ELR (cell line): ENCODE measurements at regions not wholly inside any gene's neighbourhood (a gene's known extent, or its start where the extent isn't known, plus 50 kb on each side); places are given as distances from the start of the nearest gene placed in this dataset.

ENCODE experiments used
- DNase-seq: peaks from one replicate; pipeline ENCODE4 v3.0.0-alpha.2; 2015; ENCODE audit warnings: low read depth

DNA sequence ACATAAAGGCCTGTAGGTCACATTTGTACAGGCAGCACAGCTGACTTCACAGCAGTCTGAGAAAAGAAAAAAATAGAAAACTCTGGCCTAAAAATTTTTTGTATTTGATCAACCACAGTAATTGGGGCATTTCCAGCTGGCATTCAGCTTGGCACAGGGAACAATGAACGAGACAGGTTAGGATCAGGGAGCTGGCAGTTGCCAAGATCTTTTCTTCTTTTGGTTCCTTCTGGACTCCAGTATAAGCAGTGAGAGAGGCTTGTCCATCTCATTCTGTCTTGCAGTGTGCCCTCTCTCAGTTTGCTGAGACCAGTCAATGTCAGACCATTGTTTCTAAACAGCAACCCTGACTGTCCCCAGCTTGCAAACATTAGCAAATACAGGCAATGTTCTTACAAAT, 601.1 kb downstream of the TLR4 start:
- DNase-seq = no peak

GRCh38 chr9:118306801-118307200, 602.6 kb downstream of the TLR4 start:
- DNase-seq = no peak

DNA sequence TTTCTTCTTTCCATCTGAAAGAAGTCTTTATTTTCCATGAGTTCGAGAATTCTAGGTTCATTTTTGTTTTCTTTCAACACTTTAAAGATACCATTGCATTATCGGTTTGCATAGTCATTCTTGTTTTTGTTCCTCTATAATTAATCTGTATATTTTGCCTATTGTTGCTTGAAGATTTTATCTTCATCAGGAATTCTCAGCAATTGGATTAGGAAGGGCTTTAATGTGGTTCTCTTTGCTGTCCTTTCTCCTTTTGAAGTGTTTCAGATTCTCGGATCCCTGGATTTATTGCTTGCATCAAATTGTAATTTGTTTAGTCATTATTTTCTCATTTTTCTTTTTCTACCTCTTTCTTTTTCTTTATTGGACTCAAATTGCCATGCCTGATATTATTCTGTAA, 609.8 kb downstream of the TLR4 start:
- no peak for DNase-seq

DNA sequence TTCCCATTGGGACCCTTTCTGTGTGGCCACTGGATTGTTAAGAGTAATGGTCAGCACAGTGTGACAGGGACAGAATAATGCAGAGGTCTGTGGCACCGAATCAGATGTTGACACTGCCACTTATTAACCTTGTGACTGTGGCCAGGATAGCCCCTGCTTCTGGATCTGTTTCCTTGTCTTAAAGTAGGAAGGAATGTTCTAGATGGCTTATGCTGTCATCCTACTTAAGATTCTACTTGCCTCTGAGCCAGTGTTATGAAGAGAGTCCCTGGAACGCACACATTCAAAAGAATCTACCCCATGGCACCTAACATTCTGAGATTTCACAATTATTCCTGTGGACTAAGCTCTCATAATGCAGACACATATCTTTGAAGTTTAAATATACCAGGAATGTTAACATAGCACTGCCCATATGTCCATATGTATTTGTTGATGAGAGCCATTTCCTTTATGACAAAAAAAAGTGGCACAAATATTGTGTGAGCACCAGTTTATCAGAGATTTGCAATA, 612.7 kb downstream of the TLR4 start:
- no peak for DNase-seq

GRCh38 chr9:118318770-118319431, 614.7 kb downstream of the TLR4 start:
- DNase-seq = peak; percentile 0

DNA sequence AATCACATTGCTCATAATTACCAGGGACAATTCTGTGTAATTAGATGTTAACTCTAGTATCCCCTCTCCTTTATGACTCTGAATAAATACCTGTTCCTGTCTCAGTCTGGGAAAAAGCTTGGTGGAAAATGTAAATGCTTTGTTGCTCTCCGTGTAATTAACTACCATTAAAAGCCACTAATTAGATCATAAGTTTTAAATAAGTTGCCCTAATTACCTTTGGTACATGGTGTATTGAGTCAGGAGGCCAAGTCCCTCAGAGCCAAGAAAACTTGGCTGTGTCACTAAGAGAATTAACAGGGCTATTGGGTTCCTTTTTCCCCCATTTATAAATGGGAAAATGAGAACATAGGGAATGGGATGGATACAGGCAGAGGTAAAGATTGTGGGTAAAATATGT, 617.6 kb downstream of the TLR4 start:
- no peak for DNase-seq

- DNase-seq = no peak
Measured at GRCh38 chr9:118324706-118325105, 620.5 kb downstream of the TLR4 start.

- DNase-seq = no peak
Measured at GRCh38 chr9:118325757-118326156, 621.6 kb downstream of the TLR4 start.

GRCh38 chr9:118326326-118326725, 622.1 kb downstream of the TLR4 start:
- no peak for DNase-seq

- DNase-seq = no peak
Measured at GRCh38 chr9:118330191-118330986, 626.2 kb downstream of the TLR4 start.

- peak; percentile 65 for DNase-seq
Measured at GRCh38 chr9:118331622-118332045, 627.4 kb downstream of the TLR4 start.

- no peak for DNase-seq
Measured at GRCh38 chr9:118336250-118336942, 632.2 kb downstream of the TLR4 start.

GRCh38 chr9:118336943-118337330, 632.7 kb downstream of the TLR4 start:
- no peak for DNase-seq

GRCh38 chr9:118360036-118360435, 655.8 kb downstream of the TLR4 start:
- no peak for DNase-seq

- DNase-seq = no peak
Measured at GRCh38 chr9:118362123-118362522, 657.9 kb downstream of the TLR4 start.

DNA sequence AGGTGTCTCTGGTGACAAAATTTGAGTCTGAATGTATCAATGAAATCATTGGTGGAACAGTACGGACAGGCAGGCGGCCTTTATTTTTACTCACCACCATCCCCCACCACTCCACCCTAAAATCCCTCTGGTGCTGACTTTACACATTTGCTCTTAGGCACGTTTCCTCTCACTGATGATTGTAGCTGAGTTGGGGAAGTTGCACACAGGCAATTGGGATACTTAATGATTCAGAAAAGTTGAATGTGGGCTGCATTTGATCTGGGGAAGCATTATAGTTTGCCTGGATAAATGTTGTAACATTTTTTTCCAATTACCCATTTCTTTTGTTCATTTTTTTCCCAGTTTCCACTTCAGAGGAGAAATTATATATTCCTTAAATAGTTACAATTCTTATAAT, 658.4 kb downstream of the TLR4 start:
- DNase-seq = no peak

GRCh38 chr9:118364266-118365106, 660.3 kb downstream of the TLR4 start:
- DNase-seq = no peak

GRCh38 chr9:118366228-118366627, 662.0 kb downstream of the TLR4 start:
- DNase-seq = no peak

GRCh38 chr9:118367383-118367782, 663.2 kb downstream of the TLR4 start:
- DNase-seq = no peak

GRCh38 chr9:118384531-118385100, 680.4 kb downstream of the TLR4 start:
- DNase-seq = no peak

DNA sequence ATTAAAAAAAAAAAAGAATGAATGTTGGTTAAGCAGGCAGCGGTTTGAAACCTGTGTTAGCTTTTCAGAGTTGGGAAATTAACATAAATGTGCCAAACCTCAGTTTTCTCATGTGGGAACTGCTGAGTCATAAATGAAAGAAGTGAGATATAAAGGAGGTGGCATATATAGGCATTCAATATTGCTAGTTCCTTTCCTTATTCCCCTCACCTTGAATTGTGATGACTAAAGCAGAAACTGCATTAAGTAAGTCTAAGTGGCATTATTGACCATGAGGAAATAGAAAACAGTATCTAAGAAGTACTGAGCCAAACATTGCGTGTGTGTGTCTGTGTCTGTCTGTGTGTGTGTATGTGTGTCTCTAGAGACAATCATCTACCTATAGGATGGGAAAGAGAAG, 691.2 kb downstream of the TLR4 start:
- DNase-seq = no peak

DNA sequence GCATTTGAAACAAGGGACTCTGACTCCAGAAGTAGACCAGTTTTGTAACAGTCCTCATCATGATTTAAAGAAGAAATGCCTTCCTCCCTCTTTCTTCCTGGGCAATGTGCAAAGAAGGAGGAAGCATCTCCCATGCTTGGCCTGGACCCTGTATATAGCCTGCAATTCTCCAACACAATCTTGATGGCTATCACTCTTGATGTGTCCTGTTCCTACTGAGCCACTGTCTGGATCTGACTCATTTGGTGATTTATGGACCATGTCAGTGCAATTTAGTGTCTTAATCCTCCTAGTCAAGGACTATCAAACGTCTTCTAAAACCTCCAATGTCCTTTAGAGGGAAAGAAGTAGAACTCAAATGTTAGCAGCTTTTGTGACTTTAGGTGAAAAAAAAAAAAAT, 697.3 kb downstream of the TLR4 start:
- DNase-seq = no peak
